A549 (cell line): ENCODE measurements at regions not wholly inside any gene's neighbourhood (a gene's known extent, or its start where the extent isn't known, plus 50 kb on each side); places are given as distances from the start of the nearest gene placed in this dataset.

Experiments
- CBX2 ChIP-seq: fragments of 200-600 bp; sonication (generic); IDR thresholded peaks from 2 replicates; pipeline ENCODE4 v1.6.1; 2016; ENCODE audit warnings: low read depth, mild to moderate bottlenecking, borderline replicate concordance
- CBX8 ChIP-seq: fragments of 200-600 bp; sonication (generic); IDR thresholded peaks from 2 replicates; pipeline ENCODE4 v1.6.1; 2016
- CTCF ChIP-seq: fragments of >200 bp; sonication (Bioruptor Twin); formaldehyde crosslinking; IDR thresholded peaks from 3 replicates; pipeline ENCODE4 v1.5.1; 2016
- EP300 ChIP-seq, 2 experiments: fragments of >200 bp; sonication (Bioruptor Twin); formaldehyde crosslinking; IDR thresholded peaks; 2 replicates in 1 of 2; 3 replicates in 1 of 2; pipeline ENCODE4 v1.6.1; 2016 to 2017
- HEYL ChIP-seq: fragments of 250-450 bp; sonication (Bioruptor Pico); IDR thresholded peaks from 2 replicates; pipeline ENCODE4 v1.8.0; 2021; ENCODE audit warnings: mild to moderate bottlenecking, moderate library complexity
- HMGXB4 ChIP-seq: fragments of 250-450 bp; sonication (Bioruptor Pico); IDR thresholded peaks from 2 replicates; pipeline ENCODE4 v1.5.0; 2021; ENCODE audit warnings: mild to moderate bottlenecking, moderate library complexity, borderline replicate concordance
- HOXB13 ChIP-seq: fragments of 250-450 bp; sonication (Bioruptor Pico); IDR thresholded peaks from 2 replicates; pipeline ENCODE4 v1.5.0; 2020; ENCODE audit warnings: low read depth, mild to moderate bottlenecking, moderate library complexity
- JUNB ChIP-seq: fragments of >200 bp; sonication (Bioruptor Twin); formaldehyde crosslinking; IDR thresholded peaks from 2 replicates; pipeline ENCODE4 v1.6.1; 2016
- POLR2A ChIP-seq: IDR thresholded peaks from 2 replicates; pipeline ENCODE4 v1.6.1; 2012; ENCODE audit warnings: mild to moderate bottlenecking, low read length
- REST ChIP-seq: fragments of 200-600 bp; sonication (generic); IDR thresholded peaks from 2 replicates; pipeline ENCODE4 v1.6.1; 2016; ENCODE audit warnings: antibody characterized with exemption, mild to moderate bottlenecking, moderate library complexity
- ZFP36 ChIP-seq: fragments of 450-650 bp; IDR thresholded peaks from 2 replicates; pipeline ENCODE4 v1.6.1; 2014; ENCODE audit warnings: borderline replicate concordance; ENCODE audit not compliant: partially characterized antibody
- TF ChIP-seq, protein P1 (sequence below): IDR thresholded peaks from 2 replicates; pipeline ENCODE4 v1.6.1; 2012

- TF ChIP-seq EP300 (IDR thresholded peaks at IDR 0.05) = no peak
- no peak for TF ChIP-seq CTCF
- TF ChIP-seq, protein P1, sequence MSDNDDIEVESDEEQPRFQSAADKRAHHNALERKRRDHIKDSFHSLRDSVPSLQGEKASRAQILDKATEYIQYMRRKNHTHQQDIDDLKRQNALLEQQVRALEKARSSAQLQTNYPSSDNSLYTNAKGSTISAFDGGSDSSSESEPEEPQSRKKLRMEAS = no peak
- TF ChIP-seq ZFP36 = no peak
- TF ChIP-seq CBX2 = no peak
- no peak for TF ChIP-seq HEYL (CRISPR knock-in tag)
- TF ChIP-seq POLR2A = no peak
- TF ChIP-seq JUNB = no peak
- TF ChIP-seq HMGXB4 = no peak
- TF ChIP-seq CBX8 = no peak
- no peak for TF ChIP-seq HOXB13 (CRISPR knock-in tag)
- TF ChIP-seq REST = no peak
Measured at GRCh38 chr4:46508216-46508615, 118.3 kb upstream of the GABRA2 start.
